Cortex of kidney (tissue), 1 donor: ENCODE measurements at regions not wholly inside any gene's neighbourhood (a gene's known extent, or its start where the extent isn't known, plus 50 kb on each side); places are given as distances from the start of the nearest gene placed in this dataset.
"Not testable (repeated sequence)": the region's sequence is repeated elsewhere in the genome, so short reads cannot be mapped to it uniquely, and the experiment has no call there.

ENCODE experiments used
- DNase-seq: peaks from one replicate; lab custom pipeline; 2025; lab: John Stamatoyannopoulos, UW

GRCh38 chr1:9441451-9442133 is 97.7 kb upstream of the SLC25A33 start:
- no peak for DNase-seq

GRCh38 chr1:9442278-9442846 is 96.9 kb upstream of the SLC25A33 start:
- no peak for DNase-seq

- DNase-seq, result no peak
Measured at GRCh38 chr1:9442986-9443385, 96.3 kb upstream of the SLC25A33 start.

- DNase-seq, result no peak
Measured at GRCh38 chr1:9443913-9444445, 95.3 kb upstream of the SLC25A33 start.

- DNase-seq, result no peak
Measured at GRCh38 chr1:9444532-9444931, 94.7 kb upstream of the SLC25A33 start.

- not testable (repeated sequence) for DNase-seq
Measured at GRCh38 chr1:9445081-9445480, 94.2 kb upstream of the SLC25A33 start.

- no peak for DNase-seq
Measured at GRCh38 chr1:9447215-9447960, 91.9 kb upstream of the SLC25A33 start.

- no peak for DNase-seq
Measured at GRCh38 chr1:9448132-9449109, 90.8 kb upstream of the SLC25A33 start.

GRCh38 chr1:9449110-9449627 is 90.1 kb upstream of the SLC25A33 start:
- DNase-seq, result no peak

GRCh38 chr1:9449976-9450696 is 89.1 kb upstream of the SLC25A33 start:
- no peak for DNase-seq

- DNase-seq, result no peak
Measured at GRCh38 chr1:9451081-9451480, 88.2 kb upstream of the SLC25A33 start.

GRCh38 chr1:9452516-9453140 is 86.6 kb upstream of the SLC25A33 start:
- no peak for DNase-seq

GRCh38 chr1:9453375-9453774 is 85.9 kb upstream of the SLC25A33 start:
- no peak for DNase-seq

GRCh38 chr1:9453779-9454418 is 85.4 kb upstream of the SLC25A33 start:
- DNase-seq, result no peak

GRCh38 chr1:9454494-9455066 is 84.7 kb upstream of the SLC25A33 start:
- DNase-seq, result no peak

GRCh38 chr1:9455487-9456234 is 83.6 kb upstream of the SLC25A33 start:
- DNase-seq, result no peak

- no peak for DNase-seq
Measured at GRCh38 chr1:9456833-9457232, 82.4 kb upstream of the SLC25A33 start.

GRCh38 chr1:9459816-9460407 is 79.4 kb upstream of the SLC25A33 start:
- DNase-seq, result no peak
